ENCODE measurements at regions not wholly inside any gene's neighbourhood (a gene's known extent, or its start where the extent isn't known, plus 50 kb on each side); places are given as distances from the start of the nearest gene placed in this dataset.

GRCh38 chr2:18648161-18648560, 58.8 kb upstream of the NT5C1B start:
- H3K36me3 ChIP-seq (replicated peaks in 1 of 2; ENCODE audit: control insufficient read depth in 1 of 2, insufficient read depth in 2 of 2, low read length in 2 of 2): no peaks in the 10 kb centered on the region
- no peak overlapping the region for H3K27ac ChIP-seq (ENCODE audit: low read depth in 1 of 2, low read length in 2 of 2)
- intact Hi-C loops (cut with micrococcal nuclease): no loop called here
- Mint-ChIP-seq H3K9me3 (peaks cover 0 to 15% (median 8%) of the 10 kb centered on the region in 7 donors), H3K27me3 (ENCODE audit: low read depth in 3 of 3) (no peaks in the 10 kb centered on the region), H3K27ac (no peak overlapping the region), H3K36me3 (no peaks in the 10 kb centered on the region), H3K4me3 (no peak overlapping the region), H3K4me1 (no peaks in the 10 kb centered on the region)
- no peak for TF ChIP-seq CTCF (IDR thresholded peaks at IDR 0.05)
- no peak for DNase-seq
- no peaks in the 10 kb centered on the region for H3K27me3 ChIP-seq (ENCODE audit: control insufficient read depth in 2 of 2, insufficient read depth in 2 of 2, low read length in 2 of 2)
- no peaks in the 10 kb centered on the region for H3K79me2 ChIP-seq (ENCODE audit: insufficient read depth, low read length)
- H3K4me3 ChIP-seq (replicated peaks in 1 of 3; ENCODE audit: low read depth in 2 of 3, low read length in 3 of 3): no peak overlapping the region
- H4K20me1 ChIP-seq (ENCODE audit: insufficient read depth, low read length): no peaks in the 10 kb centered on the region
- H2AFZ ChIP-seq (ENCODE audit: insufficient read depth, low read depth, low read length, poor library complexity, severe bottlenecking): no peak overlapping the region
- peaks cover 0 to 3% of the 10 kb centered on the region in 2 donors for H3K9me3 ChIP-seq (replicated peaks in 1 of 2; ENCODE audit: control insufficient read depth in 1 of 2, insufficient read depth in 1 of 2, low read length in 2 of 2)
- no peak overlapping the region for H3K4me2 ChIP-seq (replicated peaks; ENCODE audit: extremely low read depth, low read length, poor library complexity, severe bottlenecking)
- H3K4me1 ChIP-seq (ENCODE audit: control insufficient read depth in 1 of 2, insufficient read depth in 2 of 2, low read length in 2 of 2): no peaks in the 10 kb centered on the region
- WGBS (ENCODE audit: insufficient coverage): 89% methylated on average over 2 of the region's 3 CpGs
- H3K9ac ChIP-seq (ENCODE audit: insufficient read depth, low read length, poor library complexity, severe bottlenecking): no peak overlapping the region

- Histone ChIP-seq H4K20me1 (ENCODE audit: insufficient read depth, low read length) (no peaks in the 10 kb centered on the region), H3K36me3 (replicated peaks in 1 of 2; ENCODE audit: control insufficient read depth in 1 of 2, insufficient read depth in 2 of 2, low read length in 2 of 2) (no peaks in the 10 kb centered on the region), H3K4me3 (replicated peaks in 1 of 3; ENCODE audit: low read depth in 2 of 3, low read length in 3 of 3) (no peak overlapping the region), H3K4me2 (replicated peaks; ENCODE audit: extremely low read depth, low read length, poor library complexity, severe bottlenecking) (no peak overlapping the region), H3K9me3 (replicated peaks in 1 of 2; ENCODE audit: control insufficient read depth in 1 of 2, insufficient read depth in 1 of 2, low read length in 2 of 2) (peaks cover 0 to 3% of the 10 kb centered on the region in 2 donors), H3K27me3 (ENCODE audit: control insufficient read depth in 2 of 2, insufficient read depth in 2 of 2, low read length in 2 of 2) (no peaks in the 10 kb centered on the region), H2AFZ (ENCODE audit: insufficient read depth, low read depth, low read length, poor library complexity, severe bottlenecking) (no peak overlapping the region), H3K9ac (ENCODE audit: insufficient read depth, low read length, poor library complexity, severe bottlenecking) (no peak overlapping the region), H3K4me1 (ENCODE audit: control insufficient read depth in 1 of 2, insufficient read depth in 2 of 2, low read length in 2 of 2) (no peaks in the 10 kb centered on the region), H3K79me2 (ENCODE audit: insufficient read depth, low read length) (no peaks in the 10 kb centered on the region), H3K27ac (ENCODE audit: low read depth in 1 of 2, low read length in 2 of 2) (no peak overlapping the region)
- no CpG with 5 or more reads among the region's 1 CpG for WGBS (ENCODE audit: insufficient coverage)
- no peak overlapping the region for H3K4me3 Mint-ChIP-seq
- no peak for TF ChIP-seq CTCF (IDR thresholded peaks at IDR 0.05)
- H3K4me1 Mint-ChIP-seq: no peaks in the 10 kb centered on the region
- peaks cover 0 to 15% (median 8%) of the 10 kb centered on the region in 7 donors for H3K9me3 Mint-ChIP-seq
- H3K36me3 Mint-ChIP-seq: no peaks in the 10 kb centered on the region
- intact Hi-C loops (cut with micrococcal nuclease): no loop called here
- no peak overlapping the region for H3K27ac Mint-ChIP-seq
- no peaks in the 10 kb centered on the region for H3K27me3 Mint-ChIP-seq (ENCODE audit: low read depth in 3 of 3)
- DNase-seq: no peak
These were observed 58.4 kb upstream of the NT5C1B start for GRCh38 chr2:18647731-18648130.

All from CD14-positive monocyte (primary cell).